GM12874 (cell line): ENCODE measurements at regions not wholly inside any gene's neighbourhood (a gene's known extent, or its start where the extent isn't known, plus 50 kb on each side); places are given as distances from the start of the nearest gene placed in this dataset.

Experiments used
- CTCF ChIP-seq: IDR thresholded peaks from 2 replicates; pipeline ENCODE4 v1.5.1; 2011; ENCODE audit warnings: low read depth, mild to moderate bottlenecking, control low read depth, low read length, moderate library complexity; ENCODE audit not compliant: insufficient read depth

GRCh38 chr14:29220566-29220965, 454.0 kb downstream of the FOXG1 start:
- no peak for TF ChIP-seq CTCF

- no peak for TF ChIP-seq CTCF
These were observed 455.4 kb downstream of the FOXG1 start for GRCh38 chr14:29222006-29222405.

- TF ChIP-seq CTCF: no peak
These were observed 456.2 kb downstream of the FOXG1 start for GRCh38 chr14:29222671-29223268.

- TF ChIP-seq CTCF: no peak
These were observed 457.4 kb downstream of the FOXG1 start for GRCh38 chr14:29223947-29224346.

- TF ChIP-seq CTCF: no peak
These were observed 461.0 kb downstream of the FOXG1 start for GRCh38 chr14:29227631-29228030.

GRCh38 chr14:29232153-29232552, 465.6 kb downstream of the FOXG1 start:
- no peak for TF ChIP-seq CTCF

GRCh38 chr14:29232711-29233110, 466.1 kb downstream of the FOXG1 start:
- TF ChIP-seq CTCF: no peak
